Spleen (tissue), 7 donors: ENCODE measurements at regions not wholly inside any gene's neighbourhood (a gene's known extent, or its start where the extent isn't known, plus 50 kb on each side); places are given as distances from the start of the nearest gene placed in this dataset.

Experiments
- CTCF ChIP-seq, 11 experiments: fragments of 200-600 bp in 7 of 11; fragments of 450-650 bp in 4 of 11; sonication (generic) in 4 of 11; IDR thresholded peaks in 8 of 11; conservative IDR thresholded peaks in 3 of 11; 1 replicate in 7 of 11; 2 replicates in 4 of 11; pipeline versions ENCODE4 v1.4.0 to v1.8.0; 2016 to 2021; ENCODE audit warnings: antibody characterized with exemption in 11 of 11, inconsistent platforms in 4 of 11, mild to moderate bottlenecking in 1 of 11
- POLR2A ChIP-seq, 3 donors: fragments of 450-650 bp; IDR thresholded peaks; one replicate each; pipeline ENCODE4 v1.5.1; 2017; ENCODE audit warnings: antibody characterized with exemption in 3 of 3, mild to moderate bottlenecking in 1 of 3
- POLR2AphosphoS5 ChIP-seq, 3 donors: sonication (generic); formaldehyde crosslinking; IDR thresholded peaks; one replicate each; pipeline ENCODE4 v1.5.1; 2017; ENCODE audit warnings: antibody characterized with exemption in 3 of 3
- donor health status: DM: no; HTN: no; CAD: no; lungs with moderate emphysema.
- donor health status: DM: no; HTN: no; CAD: no.
- donor health status: DM: no; HTN: no; CAD: no.

GRCh38 chr6:105675715-105676397, 273.0 kb upstream of the PREP start:
- TF ChIP-seq CTCF (IDR thresholded peaks at IDR 0.05 in 8 of 11, conservative IDR thresholded peaks at IDR 0.05 in 3 of 11) (no peak), POLR2A (IDR thresholded peaks at IDR 0.05) (no peak), POLR2AphosphoS5 (IDR thresholded peaks at IDR 0.05) (no peak)
